H9 (cell line): ENCODE measurements at regions not wholly inside any gene's neighbourhood (a gene's known extent, or its start where the extent isn't known, plus 50 kb on each side); places are given as distances from the start of the nearest gene placed in this dataset.

Experiments used
- DNase-seq: peaks from one replicate; pipeline ENCODE4 v3.0.0-alpha.2; 2017
- H2AFZ ChIP-seq: one replicate; pipeline ENCODE4 v1.6.1; 2013; ENCODE audit warnings: mild to moderate bottlenecking, low read length, control low read depth, moderate library complexity
- H2AK5ac ChIP-seq: 2 replicates; pipeline ENCODE4 v1.6.1; 2013; ENCODE audit warnings: low read length, control low read depth, mixed read lengths; ENCODE audit not compliant: insufficient read length
- H2BK120ac ChIP-seq: one replicate; pipeline ENCODE4 v1.6.1; 2013; ENCODE audit warnings: low read depth, mild to moderate bottlenecking, low read length, control low read depth, inconsistent platforms; ENCODE audit not compliant: poor library complexity, severe bottlenecking
- H2BK12ac ChIP-seq: 2 replicates; pipeline ENCODE4 v1.6.1; 2013; ENCODE audit warnings: low read length, control low read depth, mixed read lengths, low read depth; ENCODE audit not compliant: insufficient read length
- H2BK15ac ChIP-seq: 2 replicates; pipeline ENCODE4 v1.6.1; 2013; ENCODE audit warnings: low read depth, low read length, control low read depth
- H2BK20ac ChIP-seq: one replicate; pipeline ENCODE4 v1.6.1; 2013; ENCODE audit warnings: low read depth, mild to moderate bottlenecking, low read length, control low read depth, inconsistent platforms; ENCODE audit not compliant: poor library complexity, severe bottlenecking
- H2BK5ac ChIP-seq: 2 replicates; pipeline ENCODE4 v1.6.1; 2013; ENCODE audit warnings: low read length, control low read depth, mixed read lengths; ENCODE audit not compliant: insufficient read length
- H3K14ac ChIP-seq: 2 replicates; pipeline ENCODE4 v1.6.1; 2013; ENCODE audit warnings: low read length, control low read depth; ENCODE audit not compliant: insufficient read depth
- H3K18ac ChIP-seq: 2 replicates; pipeline ENCODE4 v1.6.1; 2013; ENCODE audit warnings: low read depth, mild to moderate bottlenecking, mixed read lengths, low read length, control low read depth; ENCODE audit not compliant: insufficient read length
- H3K23ac ChIP-seq: 2 replicates; pipeline ENCODE4 v1.6.1; 2013; ENCODE audit warnings: low read length, control low read depth, mixed read lengths, low read depth; ENCODE audit not compliant: insufficient read length
- H3K23me2 ChIP-seq: 2 replicates; pipeline ENCODE4 v1.6.1; 2013; ENCODE audit warnings: low read depth, mild to moderate bottlenecking, mixed read lengths, low read length, control low read depth; ENCODE audit not compliant: insufficient read length, poor library complexity, severe bottlenecking
- H3K27ac ChIP-seq: 2 replicates; pipeline ENCODE4 v1.5.1; 2013; ENCODE audit warnings: low read length, control low read depth, mixed read lengths, low read depth; ENCODE audit not compliant: insufficient read length
- H3K27me3 ChIP-seq: 2 replicates; pipeline ENCODE4 v1.6.1; 2013; ENCODE audit warnings: low read length, control low read depth, inconsistent platforms; ENCODE audit not compliant: insufficient read depth
- H3K4ac ChIP-seq: 2 replicates; pipeline ENCODE4 v1.6.1; 2013; ENCODE audit warnings: low read depth, mild to moderate bottlenecking, control low read depth, inconsistent platforms, low read length, moderate library complexity
- H3K4me1 ChIP-seq: 2 replicates; pipeline ENCODE4 v1.6.1; 2013; ENCODE audit warnings: low read length, control low read depth, inconsistent platforms; ENCODE audit not compliant: insufficient read depth
- H3K4me2 ChIP-seq: 2 replicates; pipeline ENCODE4 v1.6.1; 2013; ENCODE audit warnings: low read length, control low read depth, mixed read lengths; ENCODE audit not compliant: insufficient read length, insufficient read depth
- H3K56ac ChIP-seq: 2 replicates; pipeline ENCODE4 v1.6.1; 2013; ENCODE audit warnings: low read depth, mild to moderate bottlenecking, mixed read lengths, low read length, control low read depth; ENCODE audit not compliant: insufficient read length
- H3K79me1 ChIP-seq: 2 replicates; pipeline ENCODE4 v1.6.1; 2013; ENCODE audit warnings: low read depth, mild to moderate bottlenecking, moderate library complexity, low read length, control low read depth, inconsistent platforms; ENCODE audit not compliant: insufficient read depth, poor library complexity, severe bottlenecking
- H3K79me2 ChIP-seq: 2 replicates; pipeline ENCODE4 v1.6.1; 2013; ENCODE audit warnings: low read length, control low read depth, inconsistent platforms; ENCODE audit not compliant: insufficient read depth
- H3K9ac ChIP-seq: 2 replicates; pipeline ENCODE4 v1.6.1; 2013; ENCODE audit warnings: low read length, control low read depth, mixed read lengths; ENCODE audit not compliant: insufficient read length; ENCODE audit errors: extremely low read depth
- H3K9me3 ChIP-seq: one replicate; pipeline ENCODE4 v1.6.1; 2013; ENCODE audit warnings: low read depth, low read length, inconsistent platforms; ENCODE audit not compliant: control insufficient read depth
- H3T11ph ChIP-seq: one replicate; pipeline ENCODE4 v1.6.1; 2013; ENCODE audit warnings: mild to moderate bottlenecking, low read length, control low read depth, inconsistent platforms
- H4K20me1 ChIP-seq: one replicate; pipeline ENCODE4 v1.6.1; 2013; ENCODE audit not compliant: control insufficient read depth, insufficient read length, insufficient read depth
- H4K5ac ChIP-seq: 2 replicates; pipeline ENCODE4 v1.6.1; 2013; ENCODE audit warnings: low read depth, mild to moderate bottlenecking, mixed read lengths, low read length, control low read depth; ENCODE audit not compliant: insufficient read length
- H4K8ac ChIP-seq: replicated peaks from 2 replicates; pipeline ENCODE4 v1.6.1; 2013; ENCODE audit warnings: low read length, control low read depth, mixed read lengths, low read depth; ENCODE audit not compliant: insufficient read length
- H4K91ac ChIP-seq: 2 replicates; pipeline ENCODE4 v1.6.1; 2013; ENCODE audit warnings: low read depth, mild to moderate bottlenecking, moderate library complexity, mixed read lengths, low read length, control low read depth; ENCODE audit not compliant: insufficient read length
- H3K27ac Mint-ChIP-seq, 3 experiments: 2 replicates in 2 of 3; 3 replicates in 1 of 3; pipeline ENCODE4 v1.8.0; 2020 to 2021; ENCODE audit warnings: mixed read lengths in 3 of 3, mild to moderate bottlenecking in 1 of 3, moderate library complexity in 1 of 3
- H3K27me3 Mint-ChIP-seq: 2 replicates; pipeline ENCODE4 v1.8.0; 2021; ENCODE audit warnings: low read depth, mild to moderate bottlenecking, moderate library complexity, mixed read lengths
- H3K36me3 Mint-ChIP-seq, 3 experiments: 2 replicates in 2 of 3; 3 replicates in 1 of 3; pipeline ENCODE4 v1.8.0; 2020 to 2021; ENCODE audit warnings: low read depth in 3 of 3, mixed read lengths in 3 of 3; ENCODE audit not compliant: insufficient read depth in 1 of 3
- H3K4me1 Mint-ChIP-seq, 2 experiments: 2 replicates each; pipeline ENCODE4 v1.8.0; 2020; ENCODE audit warnings: mixed read lengths in 2 of 2
- H3K4me3 Mint-ChIP-seq, 2 experiments: 2 replicates in 1 of 2; 3 replicates in 1 of 2; pipeline ENCODE4 v1.8.0; 2020 to 2021; ENCODE audit warnings: mild to moderate bottlenecking in 2 of 2, mixed read lengths in 2 of 2, moderate library complexity in 1 of 2
- H3K9me3 Mint-ChIP-seq, 2 experiments: 2 replicates in 1 of 2; 3 replicates in 1 of 2; pipeline ENCODE4 v1.8.0; 2020; ENCODE audit warnings: mild to moderate bottlenecking in 2 of 2, mixed read lengths in 2 of 2, moderate library complexity in 1 of 2
- WGBS: extraction: QIAGEN DNeasy Blood & Tissue Kit; methylation state at CpG from one replicate; pipeline ENCODE4 v1.1.7; 2013; ENCODE audit warnings: missing lambda C conversion rate, low lambda C conversion rate, mixed read lengths; ENCODE audit not compliant: insufficient read length; ENCODE audit errors: extremely low coverage; 5-methylcytosine and 5-hydroxymethylcytosine counted together
- TF ChIP-seq, protein P1 (sequence below): fragments of 200-600 bp; sonication (generic); conservative IDR thresholded peaks from 3 replicates; pipeline ENCODE4 v1.8.0; 2021; ENCODE audit warnings: antibody characterized with exemption, mild to moderate bottlenecking

DNA sequence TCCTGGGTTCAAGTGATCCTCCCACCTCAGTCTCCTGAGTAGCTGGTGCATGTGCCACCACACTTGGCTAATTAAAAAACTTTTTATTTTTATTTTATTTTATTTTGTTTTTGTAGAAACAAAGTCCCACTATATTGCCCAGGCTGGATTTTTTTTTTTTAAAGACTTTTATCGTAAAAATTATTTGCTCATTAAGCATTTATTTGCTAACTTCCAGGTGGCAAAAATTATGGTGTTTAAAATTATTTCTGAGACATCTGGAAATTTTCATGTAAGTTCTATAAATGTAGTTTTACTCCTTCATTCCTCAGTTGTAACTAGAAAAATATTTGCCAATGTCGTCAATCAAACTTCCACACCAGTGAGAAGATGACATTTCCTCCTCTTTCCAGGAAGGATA is 233.3 kb upstream of the DACH1 start:
- no peak overlapping the region for H3K18ac ChIP-seq
- no CpG with 5 or more reads among the region's 2 CpGs for WGBS
- H3K9ac ChIP-seq, result no peak overlapping the region
- H4K5ac ChIP-seq, result no peak overlapping the region
- no peak overlapping the region for H2BK12ac ChIP-seq
- no peaks in the 10 kb centered on the region for H4K20me1 ChIP-seq
- H3K79me1 ChIP-seq, result no peaks in the 10 kb centered on the region
- H3K4me1 Mint-ChIP-seq, result peaks cover 4 to 6% of the 10 kb centered on the region in 2 experiments
- no peak overlapping the region for H3T11ph ChIP-seq
- H3K36me3 Mint-ChIP-seq, result no peaks in the 10 kb centered on the region
- H3K4me3 Mint-ChIP-seq, result no peak overlapping the region
- no peak overlapping the region for H3K56ac ChIP-seq
- H3K79me2 ChIP-seq, result no peaks in the 10 kb centered on the region
- H2AFZ ChIP-seq, result no peak overlapping the region
- no peaks in the 10 kb centered on the region for H3K23me2 ChIP-seq
- no peaks in the 10 kb centered on the region for H3K9me3 ChIP-seq
- H3K27me3 Mint-ChIP-seq, result no peaks in the 10 kb centered on the region
- H3K4ac ChIP-seq, result no peak overlapping the region
- DNase-seq, result no peak
- H3K14ac ChIP-seq, result no peak overlapping the region
- H3K4me1 ChIP-seq, result no peaks in the 10 kb centered on the region; the same call in 1 of the 2 replicates
- no peak overlapping the region for H3K27ac Mint-ChIP-seq
- no peak overlapping the region for H4K91ac ChIP-seq
- no peak overlapping the region for H3K4me2 ChIP-seq
- no peaks in the 10 kb centered on the region for H3K9me3 Mint-ChIP-seq
- no peaks in the 10 kb centered on the region for H3K27me3 ChIP-seq
- TF ChIP-seq, protein P1, sequence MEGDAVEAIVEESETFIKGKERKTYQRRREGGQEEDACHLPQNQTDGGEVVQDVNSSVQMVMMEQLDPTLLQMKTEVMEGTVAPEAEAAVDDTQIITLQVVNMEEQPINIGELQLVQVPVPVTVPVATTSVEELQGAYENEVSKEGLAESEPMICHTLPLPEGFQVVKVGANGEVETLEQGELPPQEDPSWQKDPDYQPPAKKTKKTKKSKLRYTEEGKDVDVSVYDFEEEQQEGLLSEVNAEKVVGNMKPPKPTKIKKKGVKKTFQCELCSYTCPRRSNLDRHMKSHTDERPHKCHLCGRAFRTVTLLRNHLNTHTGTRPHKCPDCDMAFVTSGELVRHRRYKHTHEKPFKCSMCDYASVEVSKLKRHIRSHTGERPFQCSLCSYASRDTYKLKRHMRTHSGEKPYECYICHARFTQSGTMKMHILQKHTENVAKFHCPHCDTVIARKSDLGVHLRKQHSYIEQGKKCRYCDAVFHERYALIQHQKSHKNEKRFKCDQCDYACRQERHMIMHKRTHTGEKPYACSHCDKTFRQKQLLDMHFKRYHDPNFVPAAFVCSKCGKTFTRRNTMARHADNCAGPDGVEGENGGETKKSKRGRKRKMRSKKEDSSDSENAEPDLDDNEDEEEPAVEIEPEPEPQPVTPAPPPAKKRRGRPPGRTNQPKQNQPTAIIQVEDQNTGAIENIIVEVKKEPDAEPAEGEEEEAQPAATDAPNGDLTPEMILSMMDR, result no peak
- H2BK15ac ChIP-seq, result no peak overlapping the region
- no peak overlapping the region for H2BK20ac ChIP-seq
- H4K8ac ChIP-seq, result no peak overlapping the region
- no peak overlapping the region for H3K27ac ChIP-seq
- no peak overlapping the region for H3K23ac ChIP-seq
- no peak overlapping the region for H2BK5ac ChIP-seq
- H2BK120ac ChIP-seq, result no peak overlapping the region
- H2AK5ac ChIP-seq, result no peak overlapping the region
